Activated CD4-positive, alpha-beta T cell treated with anti-CD3 and anti-CD28 coated beads for 1 hour (primary cell): ENCODE measurements at regions not wholly inside any gene's neighbourhood (a gene's known extent, or its start where the extent isn't known, plus 50 kb on each side); places are given as distances from the start of the nearest gene placed in this dataset.
"Not testable (repeated sequence)": the region's sequence is repeated elsewhere in the genome, so short reads cannot be mapped to it uniquely, and the experiment has no call there.

ENCODE experiments used
- DNase-seq: peaks from one replicate; pipeline ENCODE4 v3.0.0-alpha.2; 2020

DNA sequence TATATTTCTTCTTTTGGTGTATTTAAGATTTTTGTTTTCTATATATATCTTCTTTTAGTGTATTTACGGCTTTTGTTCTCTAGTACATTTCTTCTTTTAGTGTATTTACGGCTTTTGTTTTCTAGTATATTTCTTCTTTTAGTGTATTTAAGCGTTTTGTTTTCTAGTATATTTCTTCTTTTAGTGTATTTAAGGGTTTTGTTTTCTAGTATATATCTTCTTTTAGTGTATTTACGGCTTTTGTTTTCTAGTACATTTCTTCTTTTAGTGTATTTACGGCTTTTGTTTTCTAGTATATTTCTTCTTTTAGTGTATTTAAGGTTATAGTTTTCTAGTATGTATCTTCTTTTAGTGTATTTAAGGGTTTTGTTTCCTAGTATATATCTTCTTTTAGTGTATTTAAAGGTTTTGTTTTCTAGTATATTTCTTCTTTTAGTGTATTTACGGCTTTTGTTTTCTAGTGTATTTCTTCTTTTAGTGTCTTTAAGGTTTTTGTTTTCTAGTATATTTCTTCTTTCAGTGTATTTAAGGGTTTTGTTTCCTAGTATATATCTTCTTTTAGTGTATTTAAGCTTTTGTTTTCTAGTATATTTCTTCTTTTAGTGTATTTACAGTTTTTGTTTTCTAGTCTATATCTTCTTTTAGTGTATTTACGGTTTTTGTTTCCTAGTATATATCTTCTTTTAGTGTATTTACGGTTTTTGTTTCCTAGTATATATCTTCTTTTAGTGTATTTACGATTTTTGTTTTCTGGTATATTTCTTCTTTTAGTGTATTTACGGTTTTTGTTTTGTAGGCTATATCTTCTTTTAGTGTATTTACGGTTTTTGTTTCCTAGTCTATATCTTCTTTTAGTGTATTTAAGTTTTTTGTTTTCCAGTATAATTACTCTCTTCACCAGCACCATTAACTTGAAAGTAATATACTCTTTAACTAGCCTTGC is 249.4 kb downstream of the SHOX start:
- not testable (repeated sequence) for DNase-seq

DNA sequence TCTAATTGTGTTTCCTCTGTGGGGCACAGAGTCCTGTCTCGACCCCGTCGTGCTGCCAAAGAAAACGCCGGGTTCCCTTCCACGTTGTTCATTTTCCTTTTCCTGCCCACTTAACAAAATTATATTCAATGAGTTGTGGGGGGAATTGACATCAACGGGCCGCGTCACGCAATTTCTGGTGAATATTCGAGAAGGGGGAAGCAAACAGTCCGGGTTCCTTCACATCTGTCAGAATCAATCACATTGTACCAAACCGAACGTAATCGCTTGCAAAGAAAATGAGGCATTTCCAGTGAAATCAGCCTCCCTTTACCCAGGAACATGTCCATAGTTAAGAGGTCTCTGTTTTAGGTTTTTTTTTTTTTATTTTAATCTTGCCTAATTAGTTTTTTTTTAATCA is 243.5 kb downstream of the SHOX start:
- DNase-seq, result no peak

DNA sequence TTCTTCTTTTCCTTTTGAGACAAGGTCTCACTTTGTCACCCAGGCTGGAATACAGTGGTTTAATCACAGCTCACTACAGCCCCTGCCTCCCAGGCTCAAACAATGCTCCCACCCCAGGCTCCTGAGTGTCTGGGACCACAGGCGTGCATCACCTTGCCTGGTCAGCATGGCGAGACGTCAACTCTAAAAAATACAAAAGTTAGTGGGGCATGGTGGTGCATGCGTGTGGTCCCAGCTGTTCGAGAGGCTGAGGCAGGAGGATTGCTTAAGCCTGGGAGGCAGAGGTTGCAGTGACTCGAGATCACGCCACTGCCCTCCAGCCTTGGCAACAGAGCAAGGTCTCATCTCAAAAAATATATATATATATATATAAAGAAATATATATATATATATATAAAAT is 242.4 kb downstream of the SHOX start:
- DNase-seq, result no peak

DNA sequence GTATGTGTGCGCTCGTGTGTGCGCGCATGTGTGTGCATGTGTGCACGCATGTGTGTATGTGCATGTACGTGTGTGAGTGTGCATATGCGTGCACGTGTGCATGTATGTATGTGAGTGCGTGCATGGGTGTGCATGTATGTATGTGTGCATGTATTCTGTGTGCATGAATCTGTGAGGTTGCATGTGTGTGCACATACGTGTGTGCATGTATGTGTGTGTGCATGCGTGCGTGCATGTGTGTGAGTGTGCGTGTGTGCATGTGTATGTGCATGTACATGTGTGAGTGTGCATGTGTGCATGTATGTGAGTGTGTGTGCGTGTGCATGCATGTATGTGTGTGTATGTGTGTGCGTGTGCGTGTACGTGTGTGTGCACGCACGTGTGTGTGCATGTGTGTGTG is 241.5 kb downstream of the SHOX start:
- no peak for DNase-seq

DNA sequence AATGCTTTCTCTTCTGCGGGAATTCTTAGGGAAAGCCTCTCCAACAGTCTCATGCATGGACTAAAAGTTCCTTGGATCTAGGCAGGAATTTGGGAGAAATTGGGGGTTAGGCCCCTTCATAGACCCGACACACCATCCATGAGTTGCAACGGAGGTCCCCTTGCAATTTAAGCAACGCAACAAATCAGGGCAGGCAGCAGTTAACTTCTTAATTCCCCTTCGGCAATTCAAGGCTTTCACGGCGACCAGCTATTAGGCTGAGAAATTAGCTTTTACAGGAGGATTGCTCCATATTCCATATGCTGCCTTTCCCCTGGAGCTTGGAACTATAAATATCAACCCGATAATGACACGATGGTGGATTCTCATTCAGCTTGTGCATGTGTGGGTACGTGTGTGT is 241.0 kb downstream of the SHOX start:
- no peak for DNase-seq

DNA sequence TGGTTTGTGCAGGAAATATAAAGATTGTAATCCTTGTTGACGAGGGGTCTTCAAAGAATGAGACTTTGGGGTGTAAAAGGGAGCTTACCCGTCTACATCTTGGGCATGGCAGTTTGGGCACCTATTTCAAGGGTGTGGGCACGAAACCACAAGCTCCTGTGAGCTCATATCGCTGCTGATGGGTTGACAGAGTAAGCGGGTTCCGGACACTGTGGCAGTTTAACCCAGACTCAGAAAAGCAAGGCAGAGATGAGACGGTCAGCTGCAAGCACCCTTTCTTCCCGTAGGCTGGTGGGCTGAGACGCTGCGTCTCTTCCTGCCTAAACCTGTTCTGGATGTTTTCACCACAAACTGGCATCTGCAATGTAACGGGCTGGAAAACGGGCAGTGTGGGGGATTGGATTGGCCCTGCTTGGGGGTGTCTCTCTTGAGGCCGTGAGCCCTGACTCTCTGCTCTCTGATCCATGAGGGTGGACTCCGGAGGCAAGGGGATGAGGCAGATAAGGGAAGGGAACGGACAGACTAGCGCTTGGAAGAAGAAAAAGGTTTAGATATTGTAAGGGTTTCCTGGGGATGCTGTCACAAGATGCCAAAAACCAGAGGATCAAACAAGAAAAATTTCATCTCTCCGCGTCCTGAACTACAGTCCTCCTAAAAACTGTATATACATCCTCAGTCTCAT is 237.5 kb downstream of the SHOX start:
- DNase-seq, result no peak

DNA sequence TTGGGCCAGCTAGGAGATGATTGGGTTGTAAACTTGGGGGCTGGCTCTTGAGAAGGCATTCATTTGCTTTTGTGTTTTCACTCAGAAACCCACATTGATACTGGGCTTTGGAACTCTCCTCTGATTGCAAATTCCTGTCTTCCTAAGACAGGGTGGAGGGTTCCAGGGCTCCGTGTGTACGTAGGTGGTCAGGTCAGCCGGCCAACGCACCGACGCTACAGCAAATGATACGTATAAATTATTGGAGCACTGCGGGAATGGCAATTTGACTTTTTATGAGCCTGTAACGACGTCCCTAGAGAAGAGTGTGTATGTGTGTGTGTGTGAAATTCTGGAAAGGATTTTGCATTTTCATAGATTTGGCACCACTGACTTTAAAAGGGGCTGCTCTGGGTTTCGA is 236.9 kb downstream of the SHOX start:
- no peak for DNase-seq

DNA sequence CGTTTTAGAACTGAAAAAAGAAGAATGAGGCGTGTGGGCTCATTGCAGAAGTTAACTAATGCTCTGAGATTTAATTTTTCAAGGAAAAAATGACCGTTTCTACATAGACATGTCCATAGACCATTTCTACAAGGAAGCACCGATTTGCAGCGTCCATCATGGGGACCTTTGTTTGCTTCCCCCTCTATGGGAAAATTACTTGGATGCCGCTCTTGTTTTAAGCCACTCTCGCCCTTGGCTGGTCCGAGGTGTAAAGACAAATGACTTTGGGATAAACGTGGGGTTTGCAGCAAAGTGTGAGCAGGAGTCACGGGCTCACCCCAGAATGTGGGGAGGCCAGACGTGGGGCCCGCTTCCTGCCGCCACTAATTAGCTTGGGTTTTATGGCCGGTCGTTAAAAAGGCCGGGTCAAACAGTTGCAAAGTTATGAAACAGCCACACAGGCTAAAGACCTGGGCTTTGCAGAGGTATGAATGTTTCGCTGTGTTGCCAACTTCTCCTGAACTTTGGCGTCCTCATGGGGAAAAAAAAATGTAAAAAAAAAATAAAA is 235.9 kb downstream of the SHOX start:
- DNase-seq, result no peak

DNA sequence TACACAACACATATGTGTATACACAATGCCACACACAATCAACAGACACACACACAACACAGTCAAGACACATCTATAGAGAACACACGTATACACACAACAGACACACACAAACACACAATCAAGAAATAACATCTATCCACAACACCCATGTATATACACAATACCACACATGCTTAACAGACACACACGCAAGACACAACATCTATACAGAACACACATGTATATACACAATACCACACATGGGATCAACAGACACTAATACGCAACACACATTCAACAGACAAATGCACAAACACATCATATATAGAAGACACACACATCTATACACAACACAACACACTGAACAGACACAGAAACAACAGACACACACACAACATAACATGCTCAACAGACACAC is 234.8 kb downstream of the SHOX start:
- no peak for DNase-seq

DNA sequence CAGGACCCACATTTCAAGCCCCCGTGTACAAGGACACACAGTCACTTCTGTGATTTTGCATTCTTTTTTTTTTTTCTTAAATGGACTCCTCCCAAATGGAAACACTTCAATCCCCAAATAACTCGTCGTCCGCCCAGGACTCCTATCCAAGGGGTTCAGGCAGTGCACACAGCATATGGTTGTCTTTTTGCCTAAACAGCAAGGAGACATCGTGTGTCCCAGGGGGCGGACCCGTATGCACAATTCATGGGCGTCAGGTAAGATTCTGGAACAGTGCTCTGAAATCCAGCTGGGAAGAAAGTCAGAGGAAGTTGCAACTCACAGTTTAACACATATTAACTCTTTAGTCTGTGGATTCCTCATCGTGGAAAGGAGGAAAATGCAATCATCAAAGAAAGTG is 231.3 kb downstream of the SHOX start:
- no peak for DNase-seq

DNA sequence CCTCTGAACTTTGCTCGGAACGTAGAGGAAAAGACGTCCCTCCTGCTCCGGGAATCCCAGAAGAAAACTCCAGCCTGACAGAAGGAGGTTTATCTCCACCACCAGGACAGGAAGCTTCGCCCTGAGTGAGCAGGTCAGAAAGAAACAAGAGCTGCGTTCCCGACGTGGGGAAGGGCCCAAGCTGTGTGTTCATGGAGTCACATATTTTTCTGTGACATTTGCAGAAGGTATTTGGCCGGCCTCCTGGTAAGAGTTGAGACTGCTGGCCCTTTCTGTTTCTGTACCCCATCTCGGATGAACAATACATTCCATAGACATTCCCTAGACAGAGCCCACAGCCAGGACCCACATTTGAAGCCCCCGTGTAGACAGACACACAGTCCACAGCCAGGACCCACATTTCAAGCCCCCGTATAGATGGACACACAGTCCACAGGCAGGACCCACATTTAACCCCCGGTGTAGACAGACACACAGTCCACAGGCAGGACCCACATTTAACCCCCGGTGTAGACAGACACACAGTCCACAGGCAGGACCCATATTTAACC is 230.8 kb downstream of the SHOX start:
- no peak for DNase-seq

DNA sequence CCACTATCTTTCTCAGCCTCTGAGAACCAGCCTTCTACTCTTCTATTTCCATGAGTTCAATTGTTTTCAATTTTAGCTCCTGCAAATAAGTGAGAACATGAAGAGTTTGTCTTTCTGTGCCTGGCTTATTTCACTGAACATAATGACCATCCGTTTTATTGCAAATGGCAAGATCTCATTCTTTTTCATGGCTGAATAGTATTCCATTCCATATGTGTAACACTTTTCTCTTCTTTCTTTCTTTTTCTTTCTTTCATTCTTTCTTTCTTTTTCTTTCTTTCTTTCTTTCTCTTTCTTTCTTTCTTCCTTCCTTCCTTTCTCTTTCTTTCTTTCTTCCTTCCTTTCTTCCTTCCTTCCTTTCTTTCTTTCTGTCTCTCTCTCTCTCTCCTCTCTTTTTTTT is 228.7 kb downstream of the SHOX start:
- no peak for DNase-seq

DNA sequence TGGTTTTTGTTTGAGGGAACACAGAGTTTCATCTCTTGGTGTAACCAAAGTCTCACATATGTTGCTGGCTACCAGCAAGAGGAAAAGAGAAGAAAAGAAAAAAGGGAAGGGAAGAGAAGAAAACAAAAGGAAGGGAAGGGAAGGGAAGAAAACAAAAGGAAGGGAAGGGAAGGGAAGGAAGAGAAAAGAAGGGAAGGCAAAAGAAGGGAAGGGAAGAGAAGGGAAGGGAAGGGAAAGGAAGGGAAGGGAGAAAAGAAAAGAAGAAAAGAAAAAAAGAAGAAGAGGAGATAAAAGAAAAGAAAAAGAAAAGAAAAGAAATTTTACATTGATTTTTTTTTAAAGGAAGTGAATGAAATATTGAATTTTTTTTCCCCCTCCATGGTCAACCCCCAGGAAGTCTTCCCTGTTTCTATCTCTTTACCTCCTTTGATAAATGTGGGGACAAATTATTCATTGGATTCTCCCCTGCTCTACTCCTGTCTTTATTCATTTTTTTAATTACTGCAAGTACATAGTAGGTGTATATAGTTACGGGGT is 228.0 kb downstream of the SHOX start:
- no peak for DNase-seq

DNA sequence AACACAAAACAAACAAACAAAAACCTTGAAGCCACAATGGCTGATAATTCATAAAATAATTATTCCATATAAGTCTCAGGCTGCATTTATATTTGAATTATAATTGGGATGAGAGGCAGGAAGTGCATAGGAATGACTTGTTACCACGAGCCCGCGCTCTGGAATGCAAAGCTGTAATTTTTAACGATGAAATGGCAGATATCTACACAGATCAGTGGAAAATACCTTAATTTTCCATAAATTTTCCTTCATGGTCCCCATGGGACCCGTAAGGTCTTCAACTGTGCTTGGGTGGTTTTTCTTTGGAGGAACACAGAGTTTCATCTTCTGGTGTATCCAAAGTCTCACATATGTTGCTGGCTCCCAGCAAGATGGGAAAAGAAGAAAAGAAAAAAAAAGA is 226.8 kb downstream of the SHOX start:
- no peak for DNase-seq

DNA sequence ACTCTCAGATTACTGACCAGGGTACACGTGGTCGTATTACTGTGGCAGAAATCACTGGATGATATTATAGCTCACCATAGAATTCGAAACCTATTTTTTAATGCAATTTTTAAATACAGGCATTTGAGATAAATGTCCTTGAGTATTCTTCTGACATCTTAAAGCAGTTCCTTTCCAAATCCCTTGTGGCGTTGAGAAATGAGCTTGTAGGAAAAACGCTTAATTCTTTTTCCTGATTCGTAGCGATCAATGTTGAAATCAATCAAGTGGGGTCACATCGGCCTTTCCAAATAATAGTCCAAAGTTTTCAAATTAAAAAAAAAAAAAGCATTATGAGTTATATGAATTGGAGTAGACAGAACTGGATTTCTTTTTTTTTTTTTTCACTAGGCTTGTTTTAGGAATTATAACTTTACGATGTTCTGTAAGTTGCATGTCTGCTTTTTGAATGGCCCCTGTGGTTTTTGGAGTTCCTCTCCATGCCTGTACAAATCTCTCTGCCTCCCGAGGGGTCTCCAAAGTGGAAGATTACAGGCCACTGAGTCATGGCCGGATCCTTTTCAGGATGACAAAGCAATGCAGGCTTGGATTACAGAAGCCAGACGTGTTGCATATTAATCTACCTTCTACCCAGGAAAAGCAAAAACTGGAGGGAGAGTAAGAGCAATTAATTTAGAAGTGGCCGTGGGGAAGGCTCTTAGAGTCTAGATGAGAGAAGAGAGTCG is 226.1 kb downstream of the SHOX start:
- DNase-seq, result no peak

DNA sequence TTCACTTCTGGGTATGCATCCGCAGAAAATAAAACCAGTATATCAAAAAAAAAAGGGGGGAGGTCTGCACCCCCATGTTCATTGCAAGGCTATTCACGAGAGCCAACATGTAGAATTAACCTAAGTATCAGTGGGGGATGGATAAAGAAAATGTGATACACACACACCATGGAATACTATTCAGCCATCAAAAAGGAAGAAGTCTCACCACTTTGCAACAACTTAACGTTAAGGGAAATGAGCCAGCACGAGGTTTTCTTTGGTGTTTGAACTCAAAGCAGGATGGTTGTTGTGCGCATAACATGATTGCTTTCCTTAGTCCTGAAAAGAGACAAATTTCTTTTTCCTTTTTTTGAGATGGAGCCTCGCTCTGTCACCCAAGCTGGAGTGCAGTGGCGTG is 222.7 kb downstream of the SHOX start:
- DNase-seq, result no peak

DNA sequence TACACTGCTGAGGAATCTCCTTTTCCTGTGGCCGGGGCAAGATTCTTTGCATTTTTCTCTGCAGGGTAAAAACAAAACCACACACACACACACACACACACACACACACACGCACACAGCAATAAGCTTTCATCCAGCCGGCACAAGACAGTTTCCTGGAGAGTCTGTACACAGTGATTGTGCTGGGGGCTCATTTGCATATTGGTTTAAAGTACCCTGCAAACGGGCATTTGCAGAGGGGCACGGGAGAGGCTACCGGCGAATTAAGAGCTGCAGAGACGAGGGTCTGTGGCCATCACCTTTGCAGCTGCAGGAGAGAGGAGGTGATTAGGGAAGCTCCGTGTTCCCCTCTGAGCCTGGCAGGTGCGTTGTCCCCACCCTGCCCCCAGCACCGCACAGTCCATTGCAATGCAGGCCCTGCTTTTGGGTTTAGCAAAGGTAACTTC is 219.9 kb downstream of the SHOX start:
- no peak for DNase-seq

DNA sequence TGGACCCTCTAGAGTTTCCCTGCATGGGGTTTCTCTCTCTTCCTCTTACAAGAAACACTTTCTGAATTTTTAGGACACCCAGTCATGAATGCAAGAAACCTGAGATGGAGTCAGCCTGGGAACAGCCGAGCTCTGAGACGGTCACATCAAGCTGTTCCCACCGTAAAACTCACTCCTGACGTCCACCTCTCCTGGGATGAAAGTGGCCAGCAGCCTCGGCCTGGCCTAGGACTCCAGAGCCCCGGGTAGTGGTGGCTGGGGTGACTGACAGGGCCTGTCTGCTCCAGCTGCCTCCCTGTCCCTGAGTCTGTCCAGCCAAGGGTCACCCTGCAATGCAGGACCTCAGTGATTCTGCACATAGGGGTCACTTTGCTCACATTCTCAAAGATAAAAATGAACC is 217.8 kb downstream of the SHOX start:
- no peak for DNase-seq

DNA sequence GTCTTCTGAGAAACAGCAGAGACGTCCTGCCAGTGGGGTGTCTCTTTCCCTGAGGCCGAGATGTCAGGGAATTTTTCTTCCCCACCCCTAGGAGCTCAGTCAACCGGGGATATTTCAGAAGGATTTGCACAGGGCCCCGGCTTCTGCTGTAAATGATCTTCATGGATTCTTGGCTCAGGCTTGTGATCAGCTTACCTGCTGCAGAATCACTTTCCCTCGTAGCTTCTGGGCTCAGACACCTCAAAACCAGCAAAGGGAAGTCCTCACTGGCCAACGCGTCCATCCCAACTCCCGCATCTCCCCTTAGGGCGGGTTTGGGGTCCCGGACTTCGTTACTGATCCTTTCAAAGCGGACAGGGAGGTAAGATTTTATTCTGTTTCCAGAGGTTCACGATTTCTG is 212.7 kb downstream of the SHOX start:
- DNase-seq, result no peak

DNA sequence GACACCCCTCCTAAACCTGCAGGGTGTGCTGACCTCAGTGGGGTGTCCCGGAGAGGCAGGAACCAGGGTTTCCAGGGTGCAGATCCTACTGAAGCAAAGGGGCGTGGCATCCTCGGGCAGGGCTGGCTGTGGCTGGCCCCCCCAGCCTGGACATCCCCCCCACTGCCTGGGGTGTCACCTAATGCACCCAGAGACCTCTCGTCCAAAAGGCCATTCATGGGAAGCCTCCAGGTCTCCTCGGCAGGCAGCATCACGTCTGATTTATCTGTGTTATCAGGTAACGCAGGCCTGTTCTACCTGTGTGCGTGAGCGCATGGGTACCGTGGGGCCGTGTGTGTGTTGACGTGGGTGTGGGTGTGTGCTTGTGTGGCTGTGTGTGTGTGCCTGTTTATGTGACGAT is 210.0 kb downstream of the SHOX start:
- no peak for DNase-seq

DNA sequence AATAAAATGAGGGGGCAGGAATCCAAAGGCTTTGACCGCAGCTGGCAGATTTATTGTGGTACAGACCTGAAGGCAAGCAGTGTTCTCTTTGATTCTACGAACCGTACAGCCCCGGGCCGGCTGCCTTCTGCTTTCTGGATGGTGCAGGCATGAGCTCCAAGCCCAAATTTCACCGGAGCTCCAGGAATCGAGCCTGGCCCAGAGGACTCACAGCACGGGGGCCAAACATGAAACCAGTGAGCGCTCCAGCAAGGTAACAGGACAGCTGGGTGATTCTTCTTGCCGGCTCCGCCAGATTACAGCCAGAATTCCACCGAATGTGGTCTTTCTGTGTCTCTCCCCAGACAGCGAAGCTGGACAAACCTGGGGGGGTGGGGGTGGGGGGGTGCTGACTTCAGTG is 208.1 kb downstream of the SHOX start:
- DNase-seq, result not testable (repeated sequence)

DNA sequence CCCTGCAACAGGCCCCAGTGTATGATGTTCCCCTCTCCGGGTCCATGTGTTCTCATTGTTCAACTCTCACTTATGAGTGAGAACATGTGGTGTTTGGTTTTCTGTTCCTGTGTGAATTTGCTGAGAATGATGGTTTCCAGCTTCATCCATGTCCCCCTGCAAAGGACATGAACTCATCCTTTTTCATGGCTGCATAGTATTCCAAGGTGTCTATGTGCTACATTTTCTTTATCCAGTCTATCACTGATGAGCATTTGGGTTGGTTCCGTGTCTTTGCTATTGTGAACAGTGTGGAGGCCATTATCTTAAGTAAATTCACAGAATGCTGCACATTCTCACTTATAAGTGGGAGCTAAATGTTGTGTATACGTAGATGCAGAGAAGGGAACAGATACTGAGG is 205.3 kb downstream of the SHOX start:
- DNase-seq, result not testable (repeated sequence)

DNA sequence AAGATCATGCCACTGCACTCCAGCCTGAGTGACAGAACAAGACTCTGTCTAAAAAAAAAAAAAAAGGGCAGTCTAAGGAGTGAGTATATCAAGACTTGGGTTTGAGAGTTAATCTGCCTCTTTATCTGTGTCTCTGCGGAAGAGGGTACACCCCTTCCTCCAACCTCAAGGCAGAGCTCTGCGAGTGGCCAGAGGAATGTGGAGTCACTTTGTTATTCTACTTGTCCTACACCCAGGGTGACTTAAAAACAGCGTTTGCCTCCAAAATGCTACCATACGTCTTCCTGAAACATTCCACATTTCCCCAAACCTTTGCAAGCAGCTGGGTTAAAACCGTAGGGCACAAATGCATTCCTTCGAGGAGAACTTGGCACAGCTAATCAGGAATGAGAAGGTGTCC is 199.9 kb downstream of the SHOX start:
- DNase-seq, result no peak
